Heart left ventricle (tissue), 16 donors: ENCODE measurements at regions not wholly inside any gene's neighbourhood (a gene's known extent, or its start where the extent isn't known, plus 50 kb on each side); places are given as distances from the start of the nearest gene placed in this dataset.

Experiments
- ATAC-seq, 4 donors: fragments of 200-7000 bp; cut with Tn5 transposase; one replicate each; pipeline ENCODE4 v1.9.1; 2020 to 2022; ENCODE audit warnings: moderate library complexity in 4 of 4, mild to moderate bottlenecking in 3 of 4, moderate number of reproducible peaks in 1 of 4
- DNase-seq, 5 donors: peaks; one replicate each; pipeline ENCODE4 v3.0.0-alpha.2; 2020
- H3K27ac ChIP-seq, 12 donors: fragments of 200-600 bp; sonication (generic) in 4 of 12; one replicate each; pipeline versions ENCODE4 v1.5.0 to v1.8.0; 2016 to 2022; ENCODE audit warnings: mild to moderate bottlenecking in 2 of 12
- H3K27me3 ChIP-seq, 9 donors: fragments of 200-600 bp; sonication (generic) in 2 of 9; one replicate each; pipeline versions ENCODE4 v1.5.1 to v1.8.0; 2016 to 2022; ENCODE audit warnings: mild to moderate bottlenecking in 3 of 9
- H3K36me3 ChIP-seq, 9 donors: fragments of 200-600 bp; sonication (generic) in 2 of 9; one replicate each; pipeline versions ENCODE4 v1.5.0 to v1.8.0; 2018 to 2022; ENCODE audit warnings: mild to moderate bottlenecking in 2 of 9
- H3K4me1 ChIP-seq, 12 donors: fragments of 200-600 bp; sonication (generic) in 4 of 12; one replicate each; pipeline versions ENCODE4 v1.5.0 to v1.8.0; 2016 to 2022; ENCODE audit warnings: mild to moderate bottlenecking in 3 of 12
- H3K4me3 ChIP-seq, 12 donors: fragments of 200-600 bp; sonication (generic) in 4 of 12; one replicate each; pipeline versions ENCODE4 v1.5.0 to v1.8.0; 2017 to 2022; ENCODE audit warnings: mild to moderate bottlenecking in 9 of 12, moderate library complexity in 4 of 12
- H3K9me3 ChIP-seq, 12 donors: fragments of 200-600 bp; sonication (generic) in 4 of 12; one replicate each; pipeline versions ENCODE4 v1.5.0 to v1.8.0; 2016 to 2022; ENCODE audit warnings: mild to moderate bottlenecking in 1 of 12
- CTCF ChIP-seq, 12 donors: fragments of 200-600 bp; sonication (generic) in 4 of 12; IDR thresholded peaks; one replicate each; pipeline versions ENCODE4 v1.5.0 to v1.8.0; 2018 to 2022; ENCODE audit warnings: antibody characterized with exemption in 12 of 12, mild to moderate bottlenecking in 5 of 12
- POLR2A ChIP-seq, 2 donors: fragments of 450-650 bp; IDR thresholded peaks; one replicate each; pipeline ENCODE4 v1.6.1; 2017; ENCODE audit warnings: antibody characterized with exemption in 2 of 2, mild to moderate bottlenecking in 2 of 2, moderate library complexity in 2 of 2
- WGBS, 4 donors: extraction: QIAGEN DNeasy Blood & Tissue Kit in 2 of 4; methylation state at CpG; one replicate each; pipeline versions ENCODE4 v1.1.5 to v1.1.7; 2013 to 2018; 5-methylcytosine and 5-hydroxymethylcytosine counted together
- intact Hi-C, 10 donors: fragments of 100-400 bp; cut with DNase I; formaldehyde crosslinking; loops; one replicate each; pipeline versions ENCODE4 v1.11.1 to v1.14.2; 2022
- donor health status: ischemic (EF 13 %, LVEDD 7.1; RV severe dilation, severe dysfunction).
- donor health status: healthy with polysubstance abuse.
- donor health status: DM: no; HTN: yes; CAD: no.
- donor health status: DM: no; HTN: no; CAD: no.
- donor health status: ischemic (EF 25% LVEDD 6.9; RV normal size, moderate dysfunction).
- donor health status: ischemic (EF 25% LVEDD 5.7; RV mildly dilated, moderate dysfunction).
- donor health status: healthy.
- donor health status: DM: yes; HTN: yes; CAD: no.
- donor health status: ischemic (EF 35%, LVEDD 5.7; RV mildly dilated, moderate dysfunction).
- donor health status: nonischemic (EF 11% LVEDD 7.7; RV severe dilation, severe dysfunction).
- donor health status: DM: yes; HTN: yes; CAD: no.
- donor health status: PGD.
- donor health status: ischemic (EF 29% LVEDD 5.4; RV normal size, mild dysfunction).
- donor health status: nonischemic (EF 23%, LVEDD 6.1; RV moderate dilation, normal function).

GRCh38 chr14:48955857-48956256 lies 630.3 kb downstream of the RPS29 start:
- ATAC-seq (no peak), DNase-seq (no peak)
- H3K27ac ChIP-seq: no peak overlapping the region
- H3K4me1 ChIP-seq: no peaks in the 10 kb centered on the region
- no peak overlapping the region for H3K4me3 ChIP-seq
- intact Hi-C loops: no loop called here
- TF ChIP-seq CTCF (IDR thresholded peaks at IDR 0.05) (no peak), POLR2A (IDR thresholded peaks at IDR 0.05) (no peak)
- WGBS, 4 donors: 82 to 92% (median 89%) methylated on average over 1 of the region's 1 CpG
- no peaks in the 10 kb centered on the region for H3K27me3 ChIP-seq
- H3K9me3 ChIP-seq: no peaks in the 10 kb centered on the region
- no peaks in the 10 kb centered on the region for H3K36me3 ChIP-seq

GRCh38 chr14:48954446-48954845 lies 631.7 kb downstream of the RPS29 start:
- TF ChIP-seq POLR2A (IDR thresholded peaks at IDR 0.05) (no peak), CTCF (IDR thresholded peaks at IDR 0.05) (no peak)
- Histone ChIP-seq H3K27me3 (no peaks in the 10 kb centered on the region), H3K4me1 (no peaks in the 10 kb centered on the region), H3K4me3 (no peak overlapping the region), H3K9me3 (no peaks in the 10 kb centered on the region), H3K27ac (no peak overlapping the region), H3K36me3 (no peaks in the 10 kb centered on the region)
- DNase-seq: no peak
- WGBS, 4 donors: 75 to 92% (median 89%) methylated on average over 1 of the region's 1 CpG
- intact Hi-C loops: no loop called here
- no peak for ATAC-seq

GRCh38 chr14:48944809-48945208 lies 641.4 kb downstream of the RPS29 start:
- no peak overlapping the region for H3K4me3 ChIP-seq
- no peaks in the 10 kb centered on the region for H3K36me3 ChIP-seq
- H3K27ac ChIP-seq: no peak overlapping the region
- no peak for DNase-seq
- TF ChIP-seq POLR2A (IDR thresholded peaks at IDR 0.05) (no peak), CTCF (IDR thresholded peaks at IDR 0.05) (no peak)
- intact Hi-C loops: no loop called here
- WGBS, 4 donors: 82 to 88% (median 84%) methylated on average over 4 of the region's 4 CpGs
- no peaks in the 10 kb centered on the region for H3K27me3 ChIP-seq
- H3K4me1 ChIP-seq: no peaks in the 10 kb centered on the region
- H3K9me3 ChIP-seq: no peaks in the 10 kb centered on the region
- ATAC-seq: no peak

- ATAC-seq: no peak
- TF ChIP-seq POLR2A (IDR thresholded peaks at IDR 0.05) (no peak), CTCF (IDR thresholded peaks at IDR 0.05) (no peak)
- H3K9me3 ChIP-seq: no peaks in the 10 kb centered on the region
Observed at GRCh38 chr14:48943913-48944312, 642.3 kb downstream of the RPS29 start.

More at GRCh38 chr14:48943913-48944312, 642.3 kb downstream of the RPS29 start:
- WGBS, 4 donors: 57 to 64% (median 60%) methylated on average over 4 of the region's 4 CpGs
- H3K4me1 ChIP-seq: no peaks in the 10 kb centered on the region
- no peaks in the 10 kb centered on the region for H3K36me3 ChIP-seq
- no peak overlapping the region for H3K4me3 ChIP-seq
- H3K27ac ChIP-seq: no peak overlapping the region
- DNase-seq: no peak
- no peaks in the 10 kb centered on the region for H3K27me3 ChIP-seq
- intact Hi-C loops: no loop called here
